ENCODE measurements at regions not wholly inside any gene's neighbourhood (a gene's known extent, or its start where the extent isn't known, plus 50 kb on each side); places are given as distances from the start of the nearest gene placed in this dataset.

- Histone ChIP-seq H3K36me3 (ENCODE audit: insufficient read depth, low read length) (no peaks in the 10 kb centered on the region), H3K4me3 (ENCODE audit: low read length) (no peak overlapping the region)
Measured at GRCh38 chr18:45282101-45282812, 333.0 kb upstream of the SLC14A2 start.

GRCh38 chr18:45284174-45284573 is 331.1 kb upstream of the SLC14A2 start:
- H3K4me2 ChIP-seq (ENCODE audit: low read depth, low read length, poor library complexity, severe bottlenecking): no peak overlapping the region
- no peaks in the 10 kb centered on the region for H3K27me3 ChIP-seq (ENCODE audit: low read length)
- no peaks in the 10 kb centered on the region for H3K9me3 ChIP-seq (ENCODE audit: low read length)
- H3K36me3 ChIP-seq (ENCODE audit: insufficient read depth, low read length): no peaks in the 10 kb centered on the region
- H3K27ac ChIP-seq (ENCODE audit: low read length): no peak overlapping the region
- peaks cover 25% of the 10 kb centered on the region for H3K4me1 ChIP-seq (ENCODE audit: low read length)
- no peak overlapping the region; the same call in 1 of the 2 replicates for H2AFZ ChIP-seq (ENCODE audit: low read length)
- DNase-seq: no peak
- no peaks in the 10 kb centered on the region for H3K79me2 ChIP-seq (ENCODE audit: low read length)
- H3K4me3 ChIP-seq (ENCODE audit: low read length): no peak overlapping the region
- no peaks in the 10 kb centered on the region for H4K20me1 ChIP-seq (ENCODE audit: insufficient read depth, low read depth, low read length)
- H3K9ac ChIP-seq (ENCODE audit: low read length): no peak overlapping the region
- no peaks in the 10 kb centered on the region for H3K9me2 ChIP-seq (replicated peaks; ENCODE audit: insufficient read depth, low read length)

More at GRCh38 chr18:45282101-45282812, 333.0 kb upstream of the SLC14A2 start:
- no peak overlapping the region for H2AFZ ChIP-seq (ENCODE audit: low read length)
- H3K9me2 ChIP-seq (replicated peaks; ENCODE audit: insufficient read depth, low read length): no peaks in the 10 kb centered on the region
- H3K79me2 ChIP-seq (ENCODE audit: low read length): no peaks in the 10 kb centered on the region
- peak; percentile 83 for DNase-seq
- no peaks in the 10 kb centered on the region for H4K20me1 ChIP-seq (ENCODE audit: insufficient read depth, low read depth, low read length)
- peaks cover 32% of the 10 kb centered on the region for H3K4me1 ChIP-seq (ENCODE audit: low read length)
- no peak overlapping the region for H3K9ac ChIP-seq (ENCODE audit: low read length)
- no peak overlapping the region for H3K27ac ChIP-seq (ENCODE audit: low read length)
- H3K9me3 ChIP-seq (ENCODE audit: low read length): no peaks in the 10 kb centered on the region
- H3K4me2 ChIP-seq (ENCODE audit: low read depth, low read length, poor library complexity, severe bottlenecking): no peak overlapping the region
- H3K27me3 ChIP-seq (ENCODE audit: low read length): no peaks in the 10 kb centered on the region

GRCh38 chr18:45284851-45285250 is 330.4 kb upstream of the SLC14A2 start:
- Histone ChIP-seq H3K9me3 (ENCODE audit: low read length) (no peaks in the 10 kb centered on the region), H3K4me1 (ENCODE audit: low read length) (peaks cover 25% of the 10 kb centered on the region), H3K27ac (ENCODE audit: low read length) (no peak overlapping the region), H3K27me3 (ENCODE audit: low read length) (no peaks in the 10 kb centered on the region), H3K9ac (ENCODE audit: low read length) (no peak overlapping the region), H4K20me1 (ENCODE audit: insufficient read depth, low read depth, low read length) (no peaks in the 10 kb centered on the region), H3K4me2 (ENCODE audit: low read depth, low read length, poor library complexity, severe bottlenecking) (no peak overlapping the region), H3K36me3 (ENCODE audit: insufficient read depth, low read length) (no peaks in the 10 kb centered on the region), H3K79me2 (ENCODE audit: low read length) (no peaks in the 10 kb centered on the region), H3K4me3 (ENCODE audit: low read length) (no peak overlapping the region), H2AFZ (ENCODE audit: low read length) (no peak overlapping the region), H3K9me2 (replicated peaks; ENCODE audit: insufficient read depth, low read length) (no peaks in the 10 kb centered on the region)
- DNase-seq: no peak

- Histone ChIP-seq H3K9me3 (ENCODE audit: low read length) (no peaks in the 10 kb centered on the region), H3K79me2 (ENCODE audit: low read length) (no peaks in the 10 kb centered on the region), H3K27me3 (ENCODE audit: low read length) (no peaks in the 10 kb centered on the region), H4K20me1 (ENCODE audit: insufficient read depth, low read depth, low read length) (no peaks in the 10 kb centered on the region), H3K9me2 (replicated peaks; ENCODE audit: insufficient read depth, low read length) (no peaks in the 10 kb centered on the region), H2AFZ (ENCODE audit: low read length) (no peak overlapping the region), H3K27ac (ENCODE audit: low read length) (no peak overlapping the region), H3K4me3 (ENCODE audit: low read length) (no peak overlapping the region), H3K36me3 (ENCODE audit: insufficient read depth, low read length) (no peaks in the 10 kb centered on the region), H3K4me2 (ENCODE audit: low read depth, low read length, poor library complexity, severe bottlenecking) (no peak overlapping the region), H3K4me1 (ENCODE audit: low read length) (peaks cover 25% of the 10 kb centered on the region), H3K9ac (ENCODE audit: low read length) (no peak overlapping the region)
- DNase-seq: no peak
Measured at GRCh38 chr18:45285251-45285650, 330.0 kb upstream of the SLC14A2 start.

GRCh38 chr18:45286431-45286830 is 328.8 kb upstream of the SLC14A2 start:
- Histone ChIP-seq H4K20me1 (ENCODE audit: insufficient read depth, low read depth, low read length) (no peaks in the 10 kb centered on the region), H3K36me3 (ENCODE audit: insufficient read depth, low read length) (no peaks in the 10 kb centered on the region), H3K9me2 (replicated peaks; ENCODE audit: insufficient read depth, low read length) (no peaks in the 10 kb centered on the region), H3K27me3 (ENCODE audit: low read length) (no peaks in the 10 kb centered on the region), H3K27ac (ENCODE audit: low read length) (no peak overlapping the region), H3K4me2 (ENCODE audit: low read depth, low read length, poor library complexity, severe bottlenecking) (no peak overlapping the region), H3K79me2 (ENCODE audit: low read length) (no peaks in the 10 kb centered on the region), H3K9ac (ENCODE audit: low read length) (no peak overlapping the region), H3K4me1 (ENCODE audit: low read length) (peaks cover 25% of the 10 kb centered on the region), H3K4me3 (ENCODE audit: low read length) (no peak overlapping the region), H2AFZ (ENCODE audit: low read length) (no peak overlapping the region), H3K9me3 (ENCODE audit: low read length) (no peaks in the 10 kb centered on the region)
- DNase-seq: no peak

GRCh38 chr18:45287531-45287930 is 327.7 kb upstream of the SLC14A2 start:
- Histone ChIP-seq H3K27me3 (ENCODE audit: low read length) (no peaks in the 10 kb centered on the region), H3K4me2 (ENCODE audit: low read depth, low read length, poor library complexity, severe bottlenecking) (no peak overlapping the region), H4K20me1 (ENCODE audit: insufficient read depth, low read depth, low read length) (no peaks in the 10 kb centered on the region), H3K4me3 (ENCODE audit: low read length) (no peak overlapping the region), H3K79me2 (ENCODE audit: low read length) (no peaks in the 10 kb centered on the region), H3K9me3 (ENCODE audit: low read length) (no peaks in the 10 kb centered on the region), H3K9me2 (replicated peaks; ENCODE audit: insufficient read depth, low read length) (no peaks in the 10 kb centered on the region), H3K36me3 (ENCODE audit: insufficient read depth, low read length) (no peaks in the 10 kb centered on the region), H3K4me1 (ENCODE audit: low read length) (peaks cover 24% of the 10 kb centered on the region), H2AFZ (ENCODE audit: low read length) (no peak overlapping the region), H3K27ac (ENCODE audit: low read length) (no peak overlapping the region), H3K9ac (ENCODE audit: low read length) (no peak overlapping the region)
- no peak for DNase-seq

- Histone ChIP-seq H3K36me3 (ENCODE audit: insufficient read depth, low read length) (no peaks in the 10 kb centered on the region), H4K20me1 (ENCODE audit: insufficient read depth, low read depth, low read length) (no peaks in the 10 kb centered on the region), H2AFZ (ENCODE audit: low read length) (no peak overlapping the region), H3K79me2 (ENCODE audit: low read length) (no peaks in the 10 kb centered on the region), H3K27me3 (ENCODE audit: low read length) (no peaks in the 10 kb centered on the region), H3K4me3 (ENCODE audit: low read length) (no peak overlapping the region), H3K9me3 (ENCODE audit: low read length) (no peaks in the 10 kb centered on the region), H3K9me2 (replicated peaks; ENCODE audit: insufficient read depth, low read length) (no peaks in the 10 kb centered on the region), H3K4me2 (ENCODE audit: low read depth, low read length, poor library complexity, severe bottlenecking) (no peak overlapping the region), H3K9ac (ENCODE audit: low read length) (no peak overlapping the region), H3K27ac (ENCODE audit: low read length) (no peak overlapping the region), H3K4me1 (ENCODE audit: low read length) (peaks cover 8% of the 10 kb centered on the region)
- DNase-seq: no peak
Measured at GRCh38 chr18:45290364-45290763, 324.9 kb upstream of the SLC14A2 start.

GRCh38 chr18:45291621-45292615 is 323.4 kb upstream of the SLC14A2 start:
- H2AFZ ChIP-seq (ENCODE audit: low read length): no peak overlapping the region
- no peaks in the 10 kb centered on the region for H3K36me3 ChIP-seq (ENCODE audit: insufficient read depth, low read length)
- no peaks in the 10 kb centered on the region for H3K9me2 ChIP-seq (replicated peaks; ENCODE audit: insufficient read depth, low read length)
- no peaks in the 10 kb centered on the region for H4K20me1 ChIP-seq (ENCODE audit: insufficient read depth, low read depth, low read length)
- H3K4me3 ChIP-seq (ENCODE audit: low read length): no peak overlapping the region
- H3K9ac ChIP-seq (ENCODE audit: low read length): no peak overlapping the region
- peaks cover 2% of the 10 kb centered on the region for H3K4me1 ChIP-seq (ENCODE audit: low read length)
- H3K4me2 ChIP-seq (ENCODE audit: low read depth, low read length, poor library complexity, severe bottlenecking): no peak overlapping the region
- H3K27ac ChIP-seq (ENCODE audit: low read length): no peak overlapping the region
- DNase-seq: no peak
- no peaks in the 10 kb centered on the region for H3K79me2 ChIP-seq (ENCODE audit: low read length)
- no peaks in the 10 kb centered on the region for H3K27me3 ChIP-seq (ENCODE audit: low read length)
- no peaks in the 10 kb centered on the region for H3K9me3 ChIP-seq (ENCODE audit: low read length)

Measured in Karpas-422 (cell line).